ENCODE measurements at regions not wholly inside any gene's neighbourhood (a gene's known extent, or its start where the extent isn't known, plus 50 kb on each side); places are given as distances from the start of the nearest gene placed in this dataset.

DNA sequence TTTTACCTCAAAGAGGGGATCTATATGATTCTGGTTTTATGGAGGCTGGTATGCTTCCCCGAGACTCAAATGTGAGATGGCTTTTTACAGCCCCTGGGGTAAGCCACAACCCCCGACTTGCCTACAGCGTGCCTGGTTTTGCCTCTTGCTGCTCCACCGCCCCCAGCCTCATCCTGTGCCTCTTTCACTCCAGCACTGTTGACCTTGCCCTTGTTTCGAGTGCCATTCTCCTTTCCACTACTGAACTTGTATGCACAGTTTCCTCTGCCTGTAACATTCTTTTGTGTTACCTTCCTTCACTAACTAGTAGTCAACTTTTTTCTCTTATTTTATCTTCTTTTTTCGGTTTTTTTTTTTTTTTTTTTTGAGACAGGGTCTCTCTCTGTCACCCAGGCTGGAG lies 219.0 kb upstream of the ZBED5 start:
- no peak for DNase-seq

DNA sequence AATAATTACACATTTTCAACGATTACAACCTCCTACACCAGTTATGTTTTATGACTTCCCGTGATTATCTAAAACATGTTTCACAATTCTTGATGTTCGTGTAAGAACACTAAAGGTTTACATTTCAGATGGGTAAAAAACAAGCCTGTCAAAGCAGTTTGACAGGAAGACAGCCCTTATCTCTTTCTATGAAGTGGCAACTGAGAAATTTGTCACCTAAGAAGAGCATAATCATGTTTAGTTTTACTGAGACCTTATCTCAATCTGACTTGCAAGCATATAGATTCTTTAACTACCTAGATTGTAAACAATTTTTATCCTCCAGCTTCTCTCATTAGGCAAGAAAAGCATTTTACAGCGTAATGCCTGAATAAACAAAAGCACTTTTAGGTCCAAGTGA lies 218.4 kb upstream of the ZBED5 start:
- no peak for DNase-seq

DNA sequence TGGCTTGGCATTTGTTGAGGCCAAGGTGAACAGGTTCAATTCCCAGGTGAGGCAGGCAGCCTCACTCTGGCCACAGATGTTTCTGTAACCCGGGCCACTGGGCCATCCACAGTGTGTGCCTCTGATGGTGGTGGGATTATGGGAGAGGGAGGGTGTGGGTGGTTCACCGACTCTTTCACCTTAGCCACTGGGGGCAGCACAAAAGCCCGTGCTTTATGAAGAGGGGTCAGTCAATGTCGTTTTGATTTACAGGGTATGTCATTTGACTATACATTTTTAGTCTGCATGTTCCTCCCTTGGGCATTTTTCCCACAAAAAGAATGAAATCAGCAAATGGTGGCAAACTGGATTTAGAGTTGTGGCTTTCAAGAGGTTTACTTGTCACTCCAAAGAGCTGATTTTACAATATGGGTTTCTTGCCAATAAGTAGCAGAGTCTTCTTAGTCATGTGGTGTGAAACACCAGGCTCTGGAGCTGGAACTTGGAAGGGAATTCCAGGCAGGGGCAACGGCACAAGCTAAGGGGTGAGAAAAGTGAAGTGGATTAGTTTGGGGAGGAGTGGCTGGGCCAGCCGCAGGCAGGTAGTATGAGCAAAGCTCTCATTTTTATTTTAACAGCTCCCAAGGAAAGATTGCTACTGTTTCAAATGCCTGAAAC lies 217.8 kb upstream of the ZBED5 start:
- DNase-seq: no peak

DNA sequence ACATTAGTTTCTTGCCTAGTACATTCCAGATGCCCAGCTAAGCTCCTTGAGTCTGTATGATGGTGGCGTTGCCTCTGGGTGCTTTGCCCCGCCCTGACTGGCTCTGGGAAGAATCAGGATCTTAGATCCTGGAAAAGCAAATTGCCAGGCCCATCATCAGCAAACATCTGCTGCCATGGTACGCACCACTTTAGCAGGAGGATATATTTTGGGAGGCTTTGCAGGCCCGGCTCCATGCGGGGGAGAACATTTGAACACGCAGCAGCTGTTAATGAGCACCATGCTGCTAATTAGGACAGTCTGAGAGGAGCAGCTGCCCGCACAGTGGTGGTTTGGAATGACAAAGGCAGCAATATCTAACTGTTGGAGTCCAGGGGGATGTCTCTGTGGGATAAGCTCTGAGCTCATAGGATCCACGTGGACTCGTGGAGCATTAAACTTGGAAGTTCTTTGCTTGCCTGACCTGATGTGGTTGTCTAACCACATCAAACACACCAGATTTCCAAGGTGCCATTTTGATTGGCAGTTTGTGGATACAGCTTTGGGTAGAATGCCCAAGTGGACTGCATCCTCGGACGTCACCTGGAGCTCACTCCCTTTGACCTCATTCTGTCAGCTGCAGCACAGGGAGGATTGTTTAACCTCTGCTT lies 217.0 kb upstream of the ZBED5 start:
- no peak for DNase-seq

DNA sequence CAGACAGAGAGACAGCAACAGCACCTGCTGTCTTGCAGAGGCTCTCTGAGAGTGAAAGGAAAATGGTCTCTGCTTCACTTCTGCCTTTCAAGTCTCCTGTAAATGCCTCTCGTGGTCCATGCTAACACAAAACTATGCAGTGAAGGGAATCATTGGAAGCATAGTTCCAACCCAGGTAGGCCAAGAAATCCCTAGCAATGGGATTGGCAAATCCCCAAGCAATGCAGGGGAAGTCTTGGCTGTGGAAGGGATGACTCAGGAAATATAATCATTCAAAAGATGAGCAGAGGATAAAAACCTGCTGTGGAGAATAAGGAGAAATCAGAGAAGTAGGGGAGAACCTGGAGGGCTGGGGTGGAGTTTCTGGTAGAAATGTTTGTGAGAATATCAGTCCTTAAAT lies 216.1 kb upstream of the ZBED5 start:
- DNase-seq: no peak

DNA sequence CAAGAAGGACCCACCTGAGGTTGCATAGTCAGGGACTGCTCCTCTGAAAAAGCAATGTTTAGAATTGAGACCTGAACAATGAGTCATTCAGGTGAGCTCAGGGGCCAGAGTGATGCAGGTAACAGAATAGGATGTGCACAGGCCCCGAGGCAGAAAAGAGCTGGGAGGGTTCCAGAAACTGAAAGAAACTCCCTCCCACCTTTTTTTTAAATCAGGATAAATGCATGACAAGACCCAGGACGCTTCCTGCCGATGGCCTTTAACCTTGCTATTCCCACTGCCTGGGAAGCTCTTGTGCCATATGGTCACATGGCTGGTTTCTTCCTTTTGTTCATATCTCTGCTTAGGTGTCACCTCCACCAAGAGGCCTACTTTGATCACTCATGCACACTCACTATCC lies 214.2 kb upstream of the ZBED5 start:
- DNase-seq: no peak

DNA sequence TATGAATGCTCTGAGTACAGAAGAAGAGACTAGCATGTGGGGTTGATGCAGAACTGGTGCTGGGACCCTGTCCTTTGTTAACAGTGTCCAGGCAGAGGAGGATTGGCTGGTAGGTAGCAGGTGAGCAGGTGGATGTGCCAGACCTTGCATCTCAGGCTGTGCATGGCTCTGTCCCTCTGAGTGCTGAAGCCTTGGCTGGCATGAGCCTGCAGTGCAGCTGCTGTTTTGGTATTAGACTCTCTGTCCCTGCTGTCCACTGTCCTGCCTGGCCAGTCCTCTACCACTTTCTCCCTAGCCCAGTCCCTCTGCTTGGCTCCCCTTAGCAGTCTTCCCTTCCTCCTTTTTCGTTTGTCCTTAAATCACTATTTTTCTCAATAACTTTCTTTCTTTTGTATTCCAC lies 213.6 kb upstream of the ZBED5 start:
- no peak for DNase-seq

DNA sequence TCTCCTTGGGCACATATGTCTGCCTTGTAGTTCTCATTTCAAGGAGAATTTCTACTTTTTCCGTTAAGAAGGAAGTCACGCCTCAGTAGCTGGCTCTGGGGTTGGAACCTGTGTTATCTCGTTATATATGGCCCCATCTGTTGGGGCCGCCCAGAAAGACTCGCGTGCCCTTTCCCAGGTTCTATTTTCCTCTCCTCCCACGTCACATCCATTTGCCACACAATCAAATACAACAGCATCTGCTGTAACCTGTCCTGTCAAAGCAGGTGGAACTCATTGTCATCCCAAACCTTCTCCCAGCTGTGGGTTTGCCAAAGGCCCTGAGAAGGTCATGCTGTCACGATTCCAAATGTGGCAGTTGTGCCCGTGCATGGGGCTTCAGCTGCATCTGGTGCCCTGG lies 213.1 kb upstream of the ZBED5 start:
- DNase-seq: no peak

DNA sequence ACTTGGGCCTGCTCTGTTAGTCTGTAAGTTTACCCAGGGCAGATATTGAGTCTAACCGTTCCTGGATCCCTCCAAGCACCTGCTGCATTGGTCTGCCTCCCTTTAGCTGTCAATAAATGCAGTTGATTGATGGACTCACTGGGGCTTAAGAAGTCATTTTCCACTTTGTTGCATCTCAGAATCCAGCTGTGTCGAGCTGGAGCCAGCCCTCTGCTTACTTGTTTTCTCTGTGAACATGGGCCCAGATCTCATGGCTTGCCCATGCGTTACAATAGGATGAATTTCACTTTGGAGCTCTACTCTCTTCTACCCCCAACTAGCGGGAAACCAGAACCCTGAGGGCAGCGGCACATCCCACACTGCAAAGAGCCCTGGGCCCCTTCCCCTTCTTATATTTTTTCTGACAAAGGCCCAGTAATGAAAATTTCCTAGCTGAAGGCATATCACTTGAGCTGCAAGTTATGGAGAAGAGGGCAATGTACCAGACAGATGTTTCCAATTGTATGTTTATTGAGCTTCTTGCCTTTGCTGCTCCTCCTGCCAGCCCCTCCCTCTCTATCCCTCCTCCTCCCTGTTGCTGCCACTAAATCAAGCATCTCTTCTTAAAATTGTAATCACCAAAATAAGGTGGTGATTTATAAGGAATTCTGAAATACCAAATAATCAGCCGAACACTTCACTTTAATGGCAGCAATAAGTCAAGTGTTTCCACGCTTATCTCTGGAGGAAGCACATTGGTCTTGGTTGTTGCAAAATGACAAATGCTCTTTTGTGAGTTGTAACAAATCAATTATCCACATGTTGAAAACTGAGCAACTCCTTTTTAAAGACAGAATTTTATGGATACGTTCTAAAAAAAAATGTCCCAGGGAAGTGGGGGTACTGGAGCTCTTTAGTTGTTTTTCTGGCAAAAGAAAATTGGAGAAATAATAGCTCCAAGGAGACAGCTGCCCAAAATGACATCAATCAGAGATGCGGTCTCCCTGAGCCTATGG lies 212.3 kb upstream of the ZBED5 start:
- no peak for DNase-seq

DNA sequence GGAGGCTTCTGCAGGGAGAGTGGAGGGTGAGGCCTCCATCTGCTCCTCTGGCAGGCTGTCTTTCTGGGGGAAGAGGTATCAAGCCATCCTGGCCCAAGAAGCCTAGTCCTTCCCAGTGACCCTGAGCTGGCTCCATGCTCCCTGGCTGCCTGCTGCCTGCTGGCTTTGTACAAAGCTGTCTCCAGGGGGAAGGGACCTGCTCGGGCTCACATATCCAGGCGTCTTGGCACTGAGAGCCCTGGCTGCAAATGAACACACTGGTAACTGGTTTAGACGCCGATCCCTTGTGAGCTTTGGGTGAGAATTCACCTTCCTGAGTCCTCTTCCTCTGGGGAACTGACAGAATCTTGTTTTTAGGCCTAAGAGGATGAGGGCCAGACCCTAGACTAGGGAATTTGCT lies 210.3 kb upstream of the ZBED5 start:
- no peak for DNase-seq

DNA sequence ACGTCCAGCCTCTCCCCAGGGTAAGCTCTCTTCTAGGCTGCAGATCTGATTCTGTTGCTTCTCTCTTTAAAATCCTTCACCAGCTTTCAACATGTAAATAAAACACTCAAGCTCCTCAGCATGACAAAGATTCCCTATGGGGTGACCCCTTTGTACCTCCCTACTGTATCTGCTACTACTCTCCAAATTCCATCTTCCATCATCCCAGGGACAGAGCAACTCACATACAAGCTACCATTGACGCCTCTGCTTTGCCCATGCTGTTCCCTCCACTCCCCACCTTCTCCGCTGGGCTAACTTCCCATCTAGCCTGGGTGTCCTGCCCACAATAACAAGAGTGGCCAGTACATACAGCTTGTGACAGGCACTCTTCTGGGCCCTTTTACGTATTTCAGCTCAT lies 207.5 kb upstream of the ZBED5 start:
- DNase-seq: no peak

DNA sequence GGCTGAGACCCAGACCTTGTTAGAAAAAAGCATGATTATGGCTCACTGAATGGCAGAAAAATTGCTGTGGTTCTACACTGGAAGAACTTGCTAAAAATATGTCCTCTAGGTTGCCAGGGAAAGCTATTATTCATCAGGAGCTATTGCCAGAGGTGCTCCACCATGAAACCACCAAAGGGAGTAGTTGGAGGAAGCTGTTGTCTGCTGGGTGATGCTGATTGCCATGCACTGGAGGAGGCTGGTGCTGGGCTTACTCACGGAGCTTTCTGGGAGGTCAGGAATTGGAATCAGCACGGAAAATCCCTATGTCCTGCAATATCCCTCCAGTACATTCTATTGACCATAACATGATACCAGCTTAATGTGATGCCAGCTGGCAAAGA lies 199.6 kb upstream of the ZBED5 start:
- DNase-seq: no peak

DNA sequence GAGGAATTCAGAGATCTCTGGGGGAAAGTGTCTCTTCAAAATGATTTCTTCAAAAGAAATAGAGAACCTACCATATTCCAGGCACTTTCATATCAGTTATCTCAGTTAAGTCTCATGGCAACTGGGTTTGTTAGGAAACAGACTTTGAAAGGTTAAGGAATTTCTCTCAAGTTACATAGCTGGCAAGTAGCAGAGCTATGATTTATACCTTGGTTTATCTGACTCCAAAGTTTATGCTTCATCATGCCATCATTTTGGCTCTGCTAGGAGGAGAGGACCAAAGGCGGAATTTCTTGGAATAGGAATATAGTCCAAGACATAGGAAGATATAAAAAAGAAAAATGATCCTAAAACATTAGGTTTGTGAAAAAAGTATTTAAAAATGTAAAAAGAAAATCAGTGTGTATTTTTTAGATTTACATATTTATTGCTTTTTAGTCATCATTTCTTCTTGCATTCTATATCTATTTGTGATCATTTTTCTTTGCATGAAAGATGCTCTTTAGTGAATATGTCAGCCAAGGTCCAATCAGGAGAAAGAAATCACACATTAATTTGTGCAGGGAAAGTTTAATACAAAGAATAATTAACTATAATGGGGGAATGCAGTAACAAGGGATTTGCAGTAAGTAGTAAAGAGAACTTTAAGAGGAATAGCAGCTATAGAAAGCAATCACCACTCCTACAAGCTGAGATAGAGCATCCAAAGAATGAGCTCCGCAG lies 199.1 kb upstream of the ZBED5 start:
- no peak for DNase-seq

DNA sequence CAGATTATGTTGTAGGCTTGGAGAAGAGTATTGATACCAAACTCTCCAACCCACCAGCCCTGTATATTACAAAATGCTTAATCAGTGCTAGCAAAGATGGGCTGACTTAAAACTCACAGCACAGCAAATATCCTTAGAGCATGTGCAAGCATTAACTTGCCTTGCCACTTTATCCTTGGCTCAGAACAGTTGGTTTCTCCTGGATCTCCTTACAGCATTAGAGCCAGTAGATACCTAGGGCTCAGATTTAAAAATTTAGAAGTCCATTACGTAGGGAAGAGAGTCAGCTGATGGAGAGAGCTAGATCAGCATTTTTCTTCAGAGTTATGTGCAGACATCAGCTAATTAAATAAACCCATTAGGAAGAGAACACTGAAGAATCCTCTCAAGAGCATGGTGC lies 198.5 kb upstream of the ZBED5 start:
- DNase-seq: no peak

DNA sequence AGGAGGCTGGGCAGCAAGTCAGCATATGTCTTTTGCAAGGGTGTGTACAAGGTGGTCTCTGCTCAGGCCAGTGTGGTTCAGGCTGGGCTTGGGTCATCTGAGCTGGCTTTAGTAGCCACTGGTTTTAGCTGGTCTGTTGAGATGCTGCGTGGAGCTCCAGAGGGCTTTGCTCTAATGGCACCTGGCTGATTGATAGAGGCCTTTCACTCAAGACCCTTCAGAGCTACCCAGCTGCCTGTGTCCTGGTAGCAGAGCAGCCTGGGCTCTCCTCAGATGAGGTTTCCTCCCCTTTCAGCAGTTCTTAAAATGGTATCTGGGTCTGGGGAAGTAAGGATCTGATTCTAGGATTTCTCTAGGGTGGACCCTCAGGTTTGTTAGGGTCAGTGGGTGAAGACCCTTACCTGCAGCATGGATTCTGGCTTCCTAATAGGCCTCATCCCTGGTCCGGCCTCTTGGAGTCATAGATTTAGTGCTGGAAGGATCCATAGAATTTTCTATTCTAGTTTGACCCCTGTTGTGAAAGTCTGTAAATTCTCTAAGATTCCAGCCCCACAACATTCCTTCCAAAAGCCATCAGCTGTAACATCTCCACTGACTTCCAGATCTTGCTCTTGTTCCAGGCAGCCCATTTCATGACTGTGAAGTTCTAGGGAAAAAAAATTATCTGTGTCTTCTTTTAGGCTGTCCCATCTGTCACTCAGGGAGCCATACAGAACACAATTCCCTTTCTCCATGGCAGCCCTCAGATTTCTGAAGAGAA lies 190.2 kb upstream of the ZBED5 start:
- DNase-seq: no peak

DNA sequence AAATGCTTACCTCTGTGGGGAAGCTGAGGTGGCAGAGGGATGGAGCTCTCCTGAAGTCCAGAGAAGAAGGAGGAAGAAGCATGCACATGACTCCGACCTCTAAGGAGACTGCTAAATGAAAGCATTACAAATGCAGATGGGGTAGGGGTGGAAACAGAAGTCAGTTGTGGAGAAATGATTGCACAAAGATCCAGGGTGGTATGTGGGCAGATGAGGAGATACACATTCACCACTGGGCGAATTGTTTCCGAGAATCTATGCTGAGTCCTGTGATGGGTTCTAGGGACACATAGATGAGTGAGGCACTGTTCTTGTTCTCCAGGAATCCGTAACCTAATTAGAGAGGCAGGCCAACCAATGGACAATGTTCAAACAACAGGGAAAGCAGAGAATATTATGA lies 188.9 kb upstream of the ZBED5 start:
- no peak for DNase-seq

DNA sequence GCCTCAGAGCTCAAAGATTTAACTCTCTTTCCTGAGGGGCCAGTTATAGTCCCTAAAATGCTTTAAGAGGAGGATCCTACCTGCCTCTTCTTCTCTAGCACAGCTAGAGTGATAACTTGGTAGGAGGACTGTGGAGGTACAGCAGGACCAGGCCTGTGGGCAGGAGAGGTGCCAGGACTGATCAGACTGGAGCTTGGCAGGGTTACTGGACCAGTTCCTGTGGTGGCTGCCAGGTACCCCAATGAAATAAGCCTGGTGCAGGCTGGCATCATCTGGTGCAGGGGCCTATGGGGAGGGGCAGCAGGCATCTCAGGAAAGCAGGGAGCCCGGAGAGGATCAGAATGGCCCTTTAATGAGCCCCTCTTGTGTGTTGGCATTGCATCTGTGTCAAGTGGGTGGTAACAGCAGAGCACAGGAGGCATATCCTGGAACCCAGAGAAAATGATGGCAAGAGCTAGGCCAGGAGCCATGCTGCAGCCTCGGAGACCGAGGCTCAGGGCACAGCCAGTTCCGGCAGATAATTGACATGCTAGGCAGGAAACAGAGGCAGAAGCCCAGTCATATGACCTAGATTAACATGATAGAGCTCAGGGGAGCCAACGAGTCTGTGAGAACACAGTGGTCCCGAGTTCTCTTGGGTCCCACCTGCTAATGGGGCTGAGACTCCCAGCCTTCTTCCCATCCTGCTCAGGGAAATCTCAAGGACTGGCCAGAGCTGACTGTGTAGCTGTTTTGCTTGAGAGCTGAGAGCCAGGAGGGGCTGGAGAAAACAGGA lies 187.5 kb upstream of the ZBED5 start:
- DNase-seq: no peak

DNA sequence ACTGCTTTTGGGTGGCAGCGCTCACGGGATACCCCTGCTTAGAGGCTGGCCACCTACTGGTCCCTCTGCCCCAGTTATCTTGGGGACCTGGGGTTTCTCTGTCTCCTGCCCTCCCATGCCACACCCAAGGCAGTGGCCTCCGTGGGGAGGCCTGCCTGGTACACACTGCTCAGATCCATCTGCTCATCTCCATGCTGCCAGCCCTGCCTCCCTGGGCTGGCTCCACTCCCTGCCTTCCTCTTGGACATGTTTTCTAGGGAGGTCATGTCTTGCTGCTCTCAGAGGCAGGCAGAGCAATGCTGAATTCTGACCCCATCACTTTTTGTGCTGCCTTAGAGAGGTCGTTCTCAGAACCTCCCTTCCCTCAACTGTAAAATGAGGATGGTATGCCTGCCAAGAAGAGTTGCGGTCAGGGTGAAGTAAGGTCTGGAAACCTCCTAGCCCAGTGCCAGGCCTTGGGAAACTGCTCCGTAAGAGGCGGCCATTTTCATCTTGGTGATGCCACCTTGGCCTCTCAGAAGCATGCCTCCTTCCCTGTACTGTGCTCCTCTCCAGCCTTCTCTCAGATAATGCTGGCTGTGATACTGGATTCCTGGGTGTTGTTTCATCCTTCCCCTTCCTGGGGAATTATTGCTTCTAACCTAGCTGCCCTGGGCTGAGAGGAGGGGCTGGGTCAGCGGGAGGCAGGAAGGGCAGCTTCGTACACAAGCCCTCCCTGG lies 186.4 kb upstream of the ZBED5 start:
- DNase-seq: no peak

DNA sequence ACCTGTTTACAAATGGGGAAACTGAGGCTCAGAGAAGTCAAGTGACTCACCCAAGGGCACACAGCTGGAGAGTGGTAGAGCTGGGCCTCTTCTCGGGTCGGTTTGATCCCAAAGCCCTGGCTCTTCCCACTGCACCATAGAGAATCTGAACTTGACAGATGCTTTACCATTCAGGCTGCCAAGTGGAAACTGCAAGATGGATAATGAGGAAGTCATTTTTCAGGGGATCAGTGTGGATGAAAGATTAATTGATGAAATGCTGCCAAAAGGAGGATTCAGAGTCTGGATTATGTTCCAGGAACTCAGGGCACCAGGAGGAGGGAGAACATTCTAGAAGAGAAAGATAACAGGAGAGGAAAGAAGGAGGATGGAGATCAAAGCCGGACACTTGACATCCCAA lies 185.9 kb upstream of the ZBED5 start:
- no peak for DNase-seq

DNA sequence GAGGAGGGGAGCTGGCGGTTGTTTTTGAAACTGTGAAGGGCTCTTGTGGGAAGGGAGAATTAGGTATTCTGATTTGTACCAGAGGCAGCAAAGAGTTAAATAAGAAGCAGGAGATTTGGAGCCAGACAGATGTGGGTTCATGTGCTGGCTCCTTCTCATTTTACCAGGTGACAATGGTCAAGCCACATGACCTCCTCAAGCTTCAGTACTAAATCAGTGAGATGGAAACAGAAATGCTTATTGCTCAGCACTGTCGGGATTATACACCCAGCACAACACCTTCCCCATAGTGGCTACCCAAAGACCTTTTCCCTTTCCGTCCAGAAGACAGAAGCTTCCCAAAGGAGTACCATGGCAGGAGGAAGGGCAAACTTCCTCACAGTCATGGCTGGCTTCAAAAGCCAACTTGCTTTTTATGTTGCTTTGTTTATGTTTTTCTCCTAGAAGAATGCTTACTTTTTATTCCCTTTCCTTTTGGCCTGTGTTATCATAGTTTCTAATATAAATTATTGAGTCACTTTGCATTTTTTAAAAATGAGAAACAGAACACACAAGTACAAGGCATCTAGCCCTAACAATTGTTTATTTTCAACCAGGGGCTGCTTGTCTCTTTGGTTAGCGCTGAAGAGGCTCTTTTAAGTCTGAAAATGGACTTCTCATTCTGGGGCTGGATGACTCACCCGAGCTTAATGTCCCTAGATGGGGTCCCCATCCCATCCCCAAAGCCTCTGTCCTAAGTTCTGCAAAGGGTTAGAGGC lies 181.5 kb upstream of the ZBED5 start:
- DNase-seq: no peak
